ENCODE measurements at regions not wholly inside any gene's neighbourhood (a gene's known extent, or its start where the extent isn't known, plus 50 kb on each side); places are given as distances from the start of the nearest gene placed in this dataset.

- TF ChIP-seq GABPA (IDR thresholded peaks at IDR 0.05; ENCODE audit: low read depth) (no peak), RAD21 (IDR thresholded peaks at IDR 0.05; ENCODE audit: low read length) (no peak), FOXJ3 (CRISPR knock-in tag; IDR thresholded peaks at IDR 0.05) (no peak), CTCF (IDR thresholded peaks at IDR 0.05) (no peak), REST (IDR thresholded peaks at IDR 0.05; ENCODE audit: low read depth, low read length) (no peak), POLR2AphosphoS5 (IDR thresholded peaks at IDR 0.05; ENCODE audit: low read depth, low read length) (no peak), CHD2 (IDR thresholded peaks at IDR 0.05; ENCODE audit: low read length, partially characterized antibody) (no peak), SIN3A (IDR thresholded peaks at IDR 0.05; ENCODE audit: borderline replicate concordance, low read depth, low read length) (no peak), USF2 (IDR thresholded peaks at IDR 0.05; ENCODE audit: borderline replicate concordance, low read depth, low read length) (no peak), TEAD4 (IDR thresholded peaks at IDR 0.05; ENCODE audit: borderline replicate concordance, insufficient read depth) (no peak), IRF3 (IDR thresholded peaks at IDR 0.05; ENCODE audit: low read depth, low read length) (no peak)
These were observed 103.7 kb upstream of the RFX3 start for GRCh38 chr9:3629495-3629894.

Measured in SK-N-SH (cell line).